ENCODE measurements at regions not wholly inside any gene's neighbourhood (a gene's known extent, or its start where the extent isn't known, plus 50 kb on each side); places are given as distances from the start of the nearest gene placed in this dataset.
"Not testable (repeated sequence)": the region's sequence is repeated elsewhere in the genome, so short reads cannot be mapped to it uniquely, and the experiment has no call there.

DNA sequence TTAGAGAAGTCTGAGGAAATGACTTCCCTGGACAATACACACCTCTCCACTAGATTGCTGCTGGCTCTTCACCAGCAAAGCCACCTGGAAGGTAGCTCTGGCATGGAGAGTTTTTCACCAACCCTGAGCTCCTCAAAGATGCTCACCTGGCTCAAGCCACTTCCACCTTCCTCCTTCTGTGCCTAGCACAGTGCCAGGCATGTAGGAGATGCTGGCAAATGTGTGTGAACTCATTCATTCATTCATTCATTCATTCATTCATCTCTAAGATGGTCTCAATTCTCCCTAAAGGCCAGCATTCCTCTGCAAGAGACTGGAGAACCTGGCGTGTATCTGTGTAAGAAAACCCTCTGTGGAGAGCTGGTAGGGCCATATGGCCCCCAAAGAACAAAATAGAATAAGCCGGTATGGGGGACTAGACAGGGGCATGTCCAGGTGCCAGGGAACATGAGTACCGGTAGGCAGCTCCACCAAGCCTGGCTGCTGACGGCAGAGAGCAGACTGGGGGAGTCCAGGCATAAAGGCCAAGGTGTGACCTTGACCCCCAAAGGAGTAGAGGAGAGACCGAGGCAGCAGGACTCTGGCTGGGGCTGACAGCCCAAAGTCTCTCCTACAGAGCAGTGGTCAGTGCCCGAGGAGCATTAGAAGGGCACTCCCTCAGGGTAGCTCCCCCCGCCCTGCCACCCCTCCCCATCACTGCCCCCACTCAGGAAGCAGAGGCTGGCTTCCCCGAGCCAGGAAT, 132.2 kb upstream of the TNRC6C start:
- DNase-seq (ENCODE audit: low spot score) = no peak

DNA sequence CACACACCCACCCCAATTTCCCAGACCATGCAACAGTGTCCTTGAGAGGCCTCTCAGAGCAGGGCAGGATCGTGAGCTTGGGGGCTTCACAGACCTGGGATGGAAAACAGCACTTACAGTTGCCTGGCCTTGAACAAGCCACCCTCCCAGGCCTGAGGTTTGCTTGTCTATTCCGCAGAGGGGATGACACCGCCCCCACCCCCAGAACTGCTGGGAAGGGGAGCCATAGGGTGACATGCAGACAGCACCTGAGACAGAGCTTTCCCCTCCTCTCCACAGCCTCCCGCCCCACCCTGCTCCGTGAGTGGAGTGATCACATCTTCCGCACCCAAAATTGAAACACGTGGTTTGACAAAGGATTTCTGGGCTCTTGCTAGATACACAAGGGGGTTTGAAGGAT, 131.5 kb upstream of the TNRC6C start:
- no peak for DNase-seq (ENCODE audit: low spot score)

DNA sequence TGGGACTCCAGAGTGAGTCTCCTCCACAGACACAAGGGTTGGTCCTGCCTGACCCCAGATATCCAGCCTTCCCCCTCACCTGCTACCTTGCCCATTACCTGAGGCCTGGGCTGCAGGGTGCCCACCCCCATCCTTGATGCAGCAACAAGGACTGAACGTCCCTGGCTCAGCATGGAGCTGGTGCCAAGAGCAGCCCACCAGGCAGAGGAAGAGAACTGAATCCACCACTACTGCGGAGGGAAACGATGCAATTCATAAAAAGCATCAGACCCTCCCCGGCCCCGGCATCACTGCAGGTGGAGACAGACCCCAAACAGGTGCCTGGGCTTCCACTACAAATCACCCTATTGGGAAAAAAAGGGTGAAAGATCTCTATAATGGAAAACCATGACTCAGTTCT, 131.0 kb upstream of the TNRC6C start:
- DNase-seq (ENCODE audit: low spot score) = no peak

DNA sequence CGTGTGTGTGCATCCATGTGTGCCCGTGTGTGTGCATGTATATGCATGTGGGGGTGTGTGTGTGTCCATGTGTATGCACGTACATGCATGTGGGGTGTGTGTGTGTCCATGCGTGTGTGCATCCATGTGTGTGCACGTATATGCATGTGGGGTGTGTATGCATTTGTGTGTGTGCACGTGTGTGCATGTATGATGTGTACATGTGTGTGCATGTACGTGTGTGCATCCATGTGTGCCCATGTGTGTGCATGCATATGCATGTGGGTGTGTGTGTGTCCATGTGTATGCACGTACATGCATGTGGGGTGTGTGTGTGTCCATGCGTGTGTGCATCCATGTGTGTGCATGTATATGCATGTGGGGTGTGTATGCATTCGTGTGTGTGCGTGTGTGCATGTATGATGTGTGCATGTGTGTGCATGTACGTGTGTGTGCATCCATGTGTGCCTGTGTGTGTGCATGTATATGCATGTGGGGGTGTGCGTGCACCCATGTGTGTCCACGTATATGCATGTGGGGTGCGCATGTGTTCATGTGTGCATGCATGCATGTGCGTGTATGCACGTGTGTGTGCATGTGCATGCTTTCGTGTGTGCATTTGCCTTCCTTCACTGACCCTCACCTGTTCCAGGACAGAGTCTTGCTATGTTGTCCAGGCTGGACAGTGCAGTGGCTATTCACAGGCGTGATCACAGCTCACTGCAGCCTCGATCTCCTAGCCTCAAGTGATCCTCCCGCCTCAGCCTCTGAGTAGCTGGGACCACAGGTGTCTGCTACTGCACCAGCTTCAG, 129.6 kb upstream of the TNRC6C start:
- DNase-seq (ENCODE audit: low spot score) = no peak

DNA sequence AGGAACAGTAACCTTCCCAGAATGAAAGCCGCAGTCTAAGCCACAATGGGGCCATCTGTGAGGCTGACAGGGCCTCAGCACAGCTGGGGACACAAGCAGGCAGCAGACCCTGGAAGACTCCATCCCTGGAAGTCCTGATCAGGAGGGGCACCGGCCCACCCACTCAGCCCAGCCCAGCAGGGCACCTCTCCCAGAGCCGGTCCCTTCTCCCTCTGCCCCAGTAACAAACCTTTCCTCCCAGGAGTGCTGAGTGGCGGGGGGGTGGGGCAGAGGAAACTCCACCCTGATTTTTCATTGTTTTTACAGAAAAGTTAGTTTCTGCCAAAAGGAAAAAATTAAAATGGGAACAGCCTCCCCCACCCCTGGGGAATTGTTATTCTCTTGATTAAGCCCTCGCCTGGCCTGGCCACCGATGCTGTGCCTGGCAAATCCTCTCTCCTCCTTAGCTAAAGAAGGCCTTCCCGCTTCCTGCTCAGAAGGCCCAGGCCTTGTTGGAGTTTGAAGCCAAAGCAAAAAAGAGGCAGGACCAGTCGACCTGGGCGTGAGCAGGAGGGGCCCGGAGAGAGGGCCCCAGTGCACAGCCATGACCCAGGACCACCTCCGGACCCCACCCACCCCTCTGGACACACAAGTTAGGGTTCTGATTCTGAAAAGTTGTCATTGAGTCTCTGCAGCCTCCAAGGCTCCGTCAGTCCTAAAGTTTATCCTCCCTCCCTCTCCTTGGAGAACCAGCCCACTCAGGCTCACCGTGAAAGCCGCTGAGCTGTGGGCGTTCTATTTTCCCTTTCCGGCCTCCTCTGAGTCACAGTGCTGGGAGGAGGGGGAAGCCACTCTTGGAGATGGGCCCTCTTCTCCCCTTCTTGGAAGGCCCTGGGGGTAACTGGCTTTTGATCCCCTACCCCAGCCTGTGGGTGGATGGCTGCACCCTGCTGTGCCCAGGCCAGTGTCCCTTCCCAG, 128.4 kb upstream of the TNRC6C start:
- no peak for DNase-seq (ENCODE audit: low spot score)

DNA sequence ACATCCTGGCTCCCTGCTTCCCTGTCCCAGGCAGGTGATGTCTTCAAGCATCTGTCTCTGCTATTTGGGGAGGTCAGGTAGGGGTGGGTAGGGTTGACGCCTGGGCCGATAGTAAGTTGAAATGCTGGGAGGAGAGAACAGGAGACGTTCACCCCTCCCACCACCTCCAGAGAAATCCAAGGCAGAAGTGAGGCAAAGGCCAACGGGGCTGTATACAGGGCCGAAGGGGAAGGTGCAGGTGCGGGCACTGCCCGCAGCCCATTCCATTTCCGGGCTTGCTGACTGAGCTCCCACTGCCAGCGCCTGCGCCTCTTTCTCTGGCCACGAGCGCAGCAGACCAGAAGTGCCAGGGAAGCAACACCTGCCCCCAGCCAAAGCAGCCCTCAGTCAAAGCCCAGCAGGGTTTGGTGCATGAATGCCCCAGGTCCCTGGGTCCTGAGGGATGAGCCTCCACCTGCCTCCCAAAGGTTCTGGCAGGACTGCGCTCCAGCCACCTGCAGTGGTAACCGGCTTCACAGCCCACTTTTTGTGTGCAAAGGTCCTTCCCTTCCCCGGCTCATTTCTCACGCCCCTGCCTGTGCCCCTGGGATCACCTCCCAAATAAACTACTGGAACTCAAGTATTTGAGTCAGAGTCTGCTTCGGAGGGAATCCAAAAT, 127.6 kb upstream of the TNRC6C start:
- DNase-seq (ENCODE audit: low spot score) = no peak

DNA sequence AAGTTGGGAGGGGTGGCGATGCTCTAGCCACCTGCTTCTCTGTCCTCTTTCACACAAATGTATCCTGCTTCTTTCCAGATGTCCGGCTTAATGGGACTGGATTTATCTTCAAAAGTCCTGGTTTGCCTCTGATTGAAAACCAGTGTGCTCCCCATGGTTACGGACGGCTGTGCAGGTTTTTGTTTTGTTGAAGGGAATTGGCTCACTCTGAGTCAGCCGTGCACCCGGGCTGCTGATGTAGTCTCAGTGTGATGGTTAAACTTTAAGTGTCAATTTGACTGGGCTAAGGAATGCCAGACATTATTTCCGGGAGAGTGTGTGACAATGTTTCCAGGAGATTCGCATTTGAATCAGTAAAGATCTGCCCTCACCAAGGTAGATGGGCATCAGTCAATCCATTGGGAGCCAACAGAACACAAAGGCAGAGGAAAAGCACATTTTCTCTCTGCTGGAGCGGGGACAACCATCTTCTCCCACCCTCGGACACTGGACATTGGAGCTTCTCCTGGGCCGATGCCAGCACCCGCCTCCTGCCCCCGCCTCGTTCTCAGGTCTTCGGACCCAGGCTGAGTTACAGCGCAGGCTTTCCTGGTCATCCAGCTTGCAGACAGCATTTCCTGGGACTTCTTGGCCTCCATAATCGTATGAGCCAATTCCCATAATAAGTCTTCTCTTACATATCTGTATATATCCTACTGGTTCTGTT, 126.9 kb upstream of the TNRC6C start:
- DNase-seq (ENCODE audit: low spot score) = no peak

DNA sequence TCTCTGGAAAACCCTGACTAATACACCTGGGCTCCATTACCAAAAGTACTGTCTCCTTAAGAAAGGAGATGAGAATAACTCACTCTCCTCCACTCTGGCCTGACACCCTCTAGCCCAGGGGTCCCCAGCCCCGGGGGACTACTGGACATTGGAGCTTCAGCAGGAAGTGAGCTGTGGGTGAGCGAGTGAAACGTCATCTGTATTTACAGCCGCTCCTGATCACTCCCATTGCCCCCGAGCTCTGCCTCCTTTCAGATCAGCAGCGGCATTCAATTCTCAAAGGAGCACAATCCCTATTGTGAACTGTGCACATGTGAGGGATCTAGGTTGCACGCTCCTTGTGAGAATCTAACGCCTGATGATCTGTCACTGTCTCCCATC, 126.3 kb upstream of the TNRC6C start:
- DNase-seq (ENCODE audit: low spot score) = no peak

DNA sequence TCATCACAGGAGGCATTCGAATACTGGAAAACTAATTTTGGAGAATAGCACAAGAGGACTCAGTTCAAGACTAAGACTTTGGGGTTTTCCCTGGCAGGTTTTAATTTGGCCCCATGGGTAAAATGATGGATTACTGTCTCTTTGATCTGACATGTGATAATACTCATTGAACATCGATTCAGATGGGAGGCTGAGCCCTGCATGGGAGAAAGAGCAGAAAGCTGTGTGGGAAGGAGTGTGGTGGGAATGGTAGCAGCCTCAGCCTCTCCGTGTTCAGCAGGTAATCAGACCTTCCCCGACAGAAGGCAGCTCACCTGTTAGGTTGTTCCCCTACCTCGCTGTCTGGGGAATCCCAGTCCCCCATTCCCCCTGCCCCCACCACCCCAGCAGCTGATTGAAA, 124.7 kb upstream of the TNRC6C start:
- no peak for DNase-seq (ENCODE audit: low spot score)

DNA sequence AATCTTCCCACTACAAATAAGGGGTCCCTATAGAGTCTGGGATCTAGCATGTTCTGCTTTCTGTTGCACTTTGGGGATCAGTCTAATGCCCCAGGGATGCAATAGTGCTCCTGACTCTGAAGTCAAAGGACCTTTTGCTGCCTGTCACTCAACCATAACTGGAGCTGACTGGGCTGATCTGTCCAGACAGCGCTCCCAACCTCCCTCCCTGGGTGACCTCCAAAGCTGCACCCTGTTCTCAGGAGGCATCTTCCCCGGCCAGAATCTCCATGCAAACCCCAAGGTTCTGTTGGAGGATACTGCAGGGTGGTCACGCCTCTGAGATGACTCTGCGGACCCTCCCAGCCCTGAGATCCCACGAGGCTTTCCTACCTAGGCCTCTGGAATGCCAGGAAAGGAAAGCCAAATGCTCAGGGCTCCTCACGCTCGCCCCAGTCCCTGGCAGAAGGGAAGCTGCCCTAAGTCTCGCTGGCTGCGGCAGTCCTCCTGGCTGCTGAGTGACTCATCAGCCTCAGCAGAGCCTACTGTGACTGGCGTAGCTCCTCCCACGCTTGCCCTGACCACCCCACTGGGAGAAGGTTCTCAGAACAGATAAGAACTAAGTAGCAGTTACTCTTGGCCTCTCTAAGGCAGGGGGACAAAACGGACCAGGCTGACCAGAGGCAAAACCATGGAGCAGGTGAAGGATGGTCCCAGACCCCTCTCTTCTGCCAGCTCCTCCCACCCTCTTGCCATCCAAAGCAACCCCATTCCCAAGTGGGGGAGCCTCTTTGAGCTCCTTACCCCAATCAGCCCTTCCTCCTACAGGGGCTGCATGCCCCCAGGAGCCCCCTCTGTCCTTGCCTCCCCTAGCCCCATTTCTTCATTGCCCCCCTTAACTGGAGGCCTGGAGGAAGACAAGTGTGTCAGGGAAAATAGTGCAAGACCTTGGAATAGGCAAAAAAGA, 124.1 kb upstream of the TNRC6C start:
- no peak for DNase-seq (ENCODE audit: low spot score)

DNA sequence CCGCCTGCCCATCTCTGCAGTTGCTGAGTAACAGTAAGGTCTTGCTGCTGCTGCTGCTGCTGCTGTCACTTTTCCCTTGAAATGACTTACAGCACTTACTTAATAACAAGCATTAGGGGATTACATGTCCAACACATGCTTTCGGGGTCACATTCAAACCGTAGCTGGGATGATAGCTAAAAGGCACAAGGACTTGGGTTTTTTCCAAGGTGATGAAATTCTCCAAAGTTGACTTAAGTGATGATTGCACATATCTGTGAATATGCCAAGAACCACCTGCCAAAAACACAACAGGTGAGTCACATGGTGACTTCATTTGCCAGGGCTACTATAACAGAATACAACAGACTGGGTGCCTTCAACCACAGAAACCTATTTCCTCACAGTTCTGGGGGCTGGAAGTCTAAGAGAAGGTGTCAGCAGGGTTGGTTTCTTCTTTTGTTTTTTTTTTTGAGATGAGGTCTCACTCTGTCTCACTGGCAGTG, 121.9 kb upstream of the TNRC6C start:
- no peak for DNase-seq (ENCODE audit: low spot score)

DNA sequence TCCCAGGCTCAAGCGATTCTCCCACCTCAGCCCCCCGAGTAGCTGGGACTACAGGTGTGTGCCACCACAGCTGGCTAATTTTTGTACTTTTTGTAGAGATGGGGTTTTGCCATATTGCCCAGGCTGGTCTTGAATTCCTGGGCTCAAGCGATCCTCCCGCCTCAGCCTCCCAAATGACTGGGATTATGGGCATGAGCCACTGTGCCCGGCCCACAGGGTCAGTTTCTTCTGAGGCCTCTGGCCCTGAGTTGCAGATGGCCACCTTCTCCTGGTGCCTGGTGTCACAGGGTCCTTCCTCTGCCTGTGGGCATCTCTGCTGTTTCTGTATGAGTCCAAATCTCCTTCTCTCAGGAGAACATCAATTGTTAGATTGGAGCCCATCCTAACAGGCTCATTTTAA, 121.4 kb upstream of the TNRC6C start:
- not testable (repeated sequence) for DNase-seq (ENCODE audit: low spot score)

DNA sequence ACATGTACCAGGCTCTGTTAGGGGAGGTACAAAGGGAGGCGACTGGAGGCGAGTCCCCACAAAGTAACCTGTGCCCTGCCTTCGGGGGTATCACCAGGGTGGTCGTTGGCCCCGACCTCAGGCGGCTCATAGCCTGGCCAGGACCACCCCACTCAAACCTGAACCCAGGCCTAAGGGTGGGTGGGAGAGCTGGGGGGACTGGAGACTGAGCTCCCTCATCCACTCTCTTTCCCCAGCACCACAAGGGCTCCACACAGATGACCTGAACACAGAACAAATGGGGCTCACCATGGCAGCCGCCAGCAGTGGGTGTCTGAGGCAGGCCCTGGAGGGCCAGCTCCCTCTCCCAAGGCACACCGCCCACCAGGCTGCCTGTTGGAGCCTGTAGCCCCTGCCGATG, 120.6 kb upstream of the TNRC6C start:
- DNase-seq (ENCODE audit: low spot score) = no peak

DNA sequence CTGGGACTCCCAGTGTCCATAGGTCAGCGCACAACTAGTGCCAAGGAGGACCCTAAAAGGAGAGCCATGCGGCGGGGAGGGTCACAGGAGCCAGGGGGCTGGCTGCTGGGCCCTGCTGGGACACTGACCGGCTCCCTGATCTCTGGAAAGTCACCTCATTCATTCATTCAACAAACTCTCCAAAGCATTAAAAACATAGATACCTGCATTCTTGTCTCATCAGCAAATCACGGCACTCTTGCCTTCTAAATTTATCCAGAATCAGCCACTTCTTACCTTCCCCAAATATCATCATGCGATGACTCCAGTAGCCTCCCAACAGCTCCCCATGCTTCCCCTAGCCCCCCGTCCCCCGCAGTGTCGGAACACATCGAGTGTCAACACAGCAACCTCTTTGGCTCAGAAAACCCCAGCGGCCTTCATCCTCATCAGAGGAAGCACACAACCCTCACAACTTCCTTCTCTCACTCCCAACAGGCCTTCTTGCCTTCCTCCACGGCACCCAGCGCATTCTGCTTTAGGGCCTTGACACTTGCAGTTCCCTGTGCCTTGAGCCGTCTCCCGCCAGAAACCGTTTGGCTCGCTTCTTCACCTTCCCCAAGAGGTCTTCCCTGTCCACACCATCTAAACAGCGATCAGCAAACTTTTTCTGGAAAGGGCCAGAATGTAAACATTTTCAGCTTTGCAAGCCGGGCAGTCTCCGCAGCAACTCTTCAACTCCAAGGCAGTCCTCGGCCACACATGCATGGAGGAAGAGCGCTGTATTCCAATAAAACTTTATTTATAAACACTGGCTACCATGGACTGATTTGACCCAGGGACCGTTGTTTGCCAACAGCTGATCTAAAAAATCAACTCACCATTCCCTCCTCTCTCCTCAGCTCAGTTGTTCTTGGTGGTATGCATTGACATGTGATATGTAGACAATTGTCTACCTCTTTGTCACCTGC, 119.5 kb upstream of the TNRC6C start:
- DNase-seq (ENCODE audit: low spot score) = no peak

DNA sequence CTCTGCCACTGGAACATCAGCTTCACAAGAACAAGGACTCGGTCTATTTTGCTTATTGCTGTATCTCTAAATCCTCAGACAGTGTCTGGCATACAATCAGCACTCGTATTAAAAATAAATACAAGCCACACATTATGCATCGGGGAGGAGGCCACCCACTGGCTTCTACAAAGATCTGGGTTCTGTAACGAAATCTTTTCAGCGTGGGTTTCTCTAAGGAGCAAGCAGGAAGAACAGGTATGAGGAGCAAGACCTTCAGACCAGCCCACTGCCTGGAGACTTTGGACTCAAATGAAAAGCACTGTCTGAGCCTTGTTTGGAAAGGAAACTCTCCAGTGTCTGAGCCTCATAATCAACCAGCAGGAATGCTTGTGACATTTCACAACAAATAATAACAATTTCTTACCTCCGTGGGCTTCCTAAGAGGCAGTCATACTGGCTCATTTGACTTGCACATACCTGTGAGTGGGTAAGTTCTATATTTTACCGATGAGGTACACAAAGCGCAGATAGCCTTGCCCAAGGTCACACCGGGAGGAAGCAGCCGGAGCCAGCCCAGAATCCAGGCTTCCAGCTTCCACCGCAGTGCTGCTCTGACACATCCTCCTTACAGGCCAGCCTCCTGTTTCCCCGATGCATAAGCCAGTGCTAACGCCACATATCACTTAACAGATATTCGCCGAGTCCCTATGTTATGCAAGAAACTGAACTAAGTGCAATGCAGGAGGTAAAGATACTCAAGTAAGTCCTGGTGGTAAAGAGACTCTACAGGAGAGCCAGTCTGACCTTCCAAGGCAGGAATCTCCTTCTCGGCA, 118.6 kb upstream of the TNRC6C start:
- no peak for DNase-seq (ENCODE audit: low spot score)

DNA sequence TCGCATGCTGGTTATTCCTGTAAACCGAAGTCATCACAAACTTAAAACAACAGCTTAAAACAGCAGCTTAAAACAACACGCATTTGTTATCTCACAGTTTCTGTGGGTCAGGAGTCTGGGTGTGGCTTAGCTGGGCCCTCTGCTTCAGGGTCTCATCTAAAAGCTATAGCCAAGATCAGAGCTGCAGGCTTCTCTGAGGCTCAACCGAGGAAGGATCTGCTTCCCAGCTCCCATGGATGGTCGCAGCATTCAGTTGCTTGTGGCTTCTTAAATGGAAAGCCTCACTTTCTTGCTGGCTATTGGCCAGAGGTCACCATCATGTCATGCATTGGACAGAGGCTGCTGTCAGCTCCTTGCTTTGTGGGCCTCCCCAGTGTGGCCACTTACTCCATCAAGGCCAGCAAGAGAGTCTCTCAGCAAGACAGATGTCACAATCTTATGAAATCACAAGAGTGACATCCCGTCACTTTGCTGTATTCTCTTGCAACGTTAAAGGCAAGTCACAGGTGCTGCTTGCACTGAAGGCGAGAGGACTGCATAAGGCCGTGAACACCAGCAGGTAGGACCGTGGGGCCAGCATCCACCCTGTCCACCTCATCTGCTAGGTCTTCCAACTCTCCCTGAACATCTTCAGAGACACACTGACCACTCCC, 117.9 kb upstream of the TNRC6C start:
- DNase-seq (ENCODE audit: low spot score) = no peak

Measured in SK-N-DZ (cell line).